NCI-H2171 treated with DMSO at 0.1 percent for 48 hours (cell line): ENCODE measurements at regions not wholly inside any gene's neighbourhood (a gene's known extent, or its start where the extent isn't known, plus 50 kb on each side); places are given as distances from the start of the nearest gene placed in this dataset.
"Not testable (repeated sequence)": the region's sequence is repeated elsewhere in the genome, so short reads cannot be mapped to it uniquely, and the experiment has no call there.

Experiments used
- DNase-seq: peaks from one replicate; lab custom pipeline; 2025; lab: John Stamatoyannopoulos, UW

- not testable (repeated sequence) for DNase-seq
These were observed 403.8 kb downstream of the TBC1D32 start for GRCh38 chr6:120930500-120930899.

GRCh38 chr6:120924214-120924613 lies 410.1 kb downstream of the TBC1D32 start:
- no peak for DNase-seq

GRCh38 chr6:120918137-120918536 lies 416.1 kb downstream of the TBC1D32 start:
- no peak for DNase-seq

GRCh38 chr6:120916844-120917243 lies 417.4 kb downstream of the TBC1D32 start:
- DNase-seq: no peak

GRCh38 chr6:120913486-120913885 lies 420.8 kb downstream of the TBC1D32 start:
- no peak for DNase-seq

GRCh38 chr6:120908767-120909166 lies 425.5 kb downstream of the TBC1D32 start:
- DNase-seq: no peak

- no peak for DNase-seq
These were observed 430.4 kb downstream of the TBC1D32 start for GRCh38 chr6:120903836-120904235.

- no peak for DNase-seq
These were observed 434.3 kb downstream of the TBC1D32 start for GRCh38 chr6:120899932-120900331.

- no peak for DNase-seq
These were observed 440.2 kb downstream of the TBC1D32 start for GRCh38 chr6:120894077-120894476.

GRCh38 chr6:120876931-120877330 lies 457.3 kb downstream of the TBC1D32 start:
- no peak for DNase-seq

GRCh38 chr6:120876424-120876823 lies 457.9 kb downstream of the TBC1D32 start:
- no peak for DNase-seq

GRCh38 chr6:120875900-120876299 lies 458.4 kb downstream of the TBC1D32 start:
- no peak for DNase-seq

GRCh38 chr6:120874422-120874821 lies 459.9 kb downstream of the TBC1D32 start:
- DNase-seq: no peak

GRCh38 chr6:120873125-120873865 lies 461.0 kb downstream of the TBC1D32 start:
- no peak for DNase-seq

- DNase-seq: no peak
These were observed 462.1 kb downstream of the TBC1D32 start for GRCh38 chr6:120872262-120872578.

GRCh38 chr6:120871416-120872261 lies 462.6 kb downstream of the TBC1D32 start:
- no peak for DNase-seq

GRCh38 chr6:120869397-120869796 lies 464.9 kb downstream of the TBC1D32 start:
- DNase-seq: no peak

GRCh38 chr6:120857422-120857821 lies 476.9 kb downstream of the TBC1D32 start:
- no peak for DNase-seq

- DNase-seq: no peak
These were observed 479.7 kb downstream of the TBC1D32 start for GRCh38 chr6:120854583-120854982.

- no peak for DNase-seq
These were observed 480.8 kb downstream of the TBC1D32 start for GRCh38 chr6:120853489-120853888.

GRCh38 chr6:120852293-120852849 lies 481.9 kb downstream of the TBC1D32 start:
- no peak for DNase-seq

- DNase-seq: peak; percentile 42
These were observed 508.0 kb downstream of the TBC1D32 start for GRCh38 chr6:120826253-120826652.

- DNase-seq: no peak
These were observed 517.5 kb downstream of the TBC1D32 start for GRCh38 chr6:120816794-120817193.
